ENCODE measurements at regions not wholly inside any gene's neighbourhood (a gene's known extent, or its start where the extent isn't known, plus 50 kb on each side); places are given as distances from the start of the nearest gene placed in this dataset.

DNA sequence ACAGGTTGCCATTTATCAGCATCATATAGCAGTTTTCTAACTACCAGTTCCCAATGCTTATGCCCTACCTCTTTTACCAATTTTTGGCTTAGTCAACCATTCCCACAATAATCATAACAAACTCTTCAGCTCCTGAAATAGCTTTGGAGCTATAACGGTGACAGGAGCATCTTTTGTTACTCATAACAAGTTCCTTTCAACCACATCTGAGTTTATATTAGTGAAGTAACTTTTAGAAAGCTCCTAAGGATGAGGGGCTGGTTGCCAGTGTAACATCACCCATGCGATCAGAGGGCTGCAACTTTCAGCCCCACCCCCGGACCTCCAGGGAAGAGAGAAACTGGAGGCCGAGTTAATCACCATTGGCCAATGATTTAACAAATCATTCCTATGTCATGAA, 495.3 kb upstream of the RASGRP1 start:
- TF ChIP-seq, protein P1, sequence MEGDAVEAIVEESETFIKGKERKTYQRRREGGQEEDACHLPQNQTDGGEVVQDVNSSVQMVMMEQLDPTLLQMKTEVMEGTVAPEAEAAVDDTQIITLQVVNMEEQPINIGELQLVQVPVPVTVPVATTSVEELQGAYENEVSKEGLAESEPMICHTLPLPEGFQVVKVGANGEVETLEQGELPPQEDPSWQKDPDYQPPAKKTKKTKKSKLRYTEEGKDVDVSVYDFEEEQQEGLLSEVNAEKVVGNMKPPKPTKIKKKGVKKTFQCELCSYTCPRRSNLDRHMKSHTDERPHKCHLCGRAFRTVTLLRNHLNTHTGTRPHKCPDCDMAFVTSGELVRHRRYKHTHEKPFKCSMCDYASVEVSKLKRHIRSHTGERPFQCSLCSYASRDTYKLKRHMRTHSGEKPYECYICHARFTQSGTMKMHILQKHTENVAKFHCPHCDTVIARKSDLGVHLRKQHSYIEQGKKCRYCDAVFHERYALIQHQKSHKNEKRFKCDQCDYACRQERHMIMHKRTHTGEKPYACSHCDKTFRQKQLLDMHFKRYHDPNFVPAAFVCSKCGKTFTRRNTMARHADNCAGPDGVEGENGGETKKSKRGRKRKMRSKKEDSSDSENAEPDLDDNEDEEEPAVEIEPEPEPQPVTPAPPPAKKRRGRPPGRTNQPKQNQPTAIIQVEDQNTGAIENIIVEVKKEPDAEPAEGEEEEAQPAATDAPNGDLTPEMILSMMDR (IDR thresholded peaks at IDR 0.05), result no peak
- TF ChIP-seq POLR2A (IDR thresholded peaks at IDR 0.05) (no peak), POLR2AphosphoS5 (IDR thresholded peaks at IDR 0.05; ENCODE audit: insufficient read depth in 1 of 2, low read depth in 1 of 2) (no peak)

Measured in vagina (tissue), 2 donors.